ENCODE measurements at regions not wholly inside any gene's neighbourhood (a gene's known extent, or its start where the extent isn't known, plus 50 kb on each side); places are given as distances from the start of the nearest gene placed in this dataset.

DNA sequence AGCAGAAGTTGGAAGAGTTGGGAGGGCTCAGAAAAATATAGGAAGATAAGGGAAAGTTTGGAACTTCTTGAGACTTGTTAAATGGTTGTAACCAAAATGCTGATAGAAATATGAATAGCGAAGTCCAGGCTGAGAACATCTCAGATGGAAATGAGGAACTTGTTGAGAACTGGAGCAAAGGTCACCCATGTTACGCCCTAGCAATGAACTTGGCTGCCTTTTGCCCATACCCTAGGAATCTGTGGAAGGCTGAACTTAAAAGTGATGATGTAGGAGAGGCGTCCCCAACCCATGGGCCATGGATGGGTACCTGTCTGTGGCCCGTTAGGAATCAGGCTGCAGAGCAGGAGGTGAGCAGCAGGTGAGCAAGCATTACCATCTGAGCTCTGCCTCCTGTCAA, 347.8 kb downstream of the ARL4A start:
- no peak for DNase-seq (ENCODE audit: low spot score)

DNA sequence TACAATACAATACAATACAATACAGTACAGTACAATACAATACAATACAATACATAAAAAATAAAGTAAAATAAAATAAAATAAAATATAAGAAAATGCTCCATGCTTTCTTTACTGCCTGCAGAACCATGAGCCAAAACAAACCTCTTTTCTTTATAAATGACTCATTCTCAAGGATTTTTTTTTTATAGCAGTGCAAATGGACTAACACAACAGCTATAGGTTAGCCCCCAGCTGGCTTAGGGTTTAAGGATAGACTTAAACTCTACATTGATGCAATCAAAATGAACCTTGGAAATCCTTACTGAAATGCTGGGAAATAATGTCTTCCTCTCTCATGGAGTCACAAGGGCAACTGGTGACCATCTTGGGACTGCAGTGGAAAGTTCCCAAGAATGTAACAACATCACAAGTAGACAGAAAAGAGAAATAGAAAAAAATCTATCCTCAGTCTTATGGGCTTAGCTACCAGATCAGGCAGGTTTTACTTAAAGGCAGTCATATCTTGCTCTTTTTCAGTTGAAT, 348.9 kb downstream of the ARL4A start:
- DNase-seq (ENCODE audit: low spot score) = no peak

DNA sequence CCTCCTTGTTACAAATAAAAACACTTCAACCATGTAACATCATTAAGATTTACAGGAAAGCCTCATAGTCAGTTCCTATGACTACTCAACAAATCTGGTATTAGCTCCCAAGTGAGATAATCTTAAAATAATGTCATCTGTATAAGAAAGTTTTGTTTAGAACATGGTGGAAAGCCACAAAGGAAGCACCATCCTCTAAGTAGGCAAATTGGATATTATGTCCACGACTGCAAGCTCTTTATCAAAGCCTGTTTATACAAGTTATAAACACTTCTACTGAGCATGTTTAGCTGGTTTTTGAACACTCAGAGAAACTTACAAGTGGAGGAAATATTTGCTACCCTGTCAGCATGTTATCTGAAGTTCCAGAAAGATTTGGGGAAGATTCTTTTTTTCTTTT, 349.8 kb downstream of the ARL4A start:
- DNase-seq (ENCODE audit: low spot score) = no peak

DNA sequence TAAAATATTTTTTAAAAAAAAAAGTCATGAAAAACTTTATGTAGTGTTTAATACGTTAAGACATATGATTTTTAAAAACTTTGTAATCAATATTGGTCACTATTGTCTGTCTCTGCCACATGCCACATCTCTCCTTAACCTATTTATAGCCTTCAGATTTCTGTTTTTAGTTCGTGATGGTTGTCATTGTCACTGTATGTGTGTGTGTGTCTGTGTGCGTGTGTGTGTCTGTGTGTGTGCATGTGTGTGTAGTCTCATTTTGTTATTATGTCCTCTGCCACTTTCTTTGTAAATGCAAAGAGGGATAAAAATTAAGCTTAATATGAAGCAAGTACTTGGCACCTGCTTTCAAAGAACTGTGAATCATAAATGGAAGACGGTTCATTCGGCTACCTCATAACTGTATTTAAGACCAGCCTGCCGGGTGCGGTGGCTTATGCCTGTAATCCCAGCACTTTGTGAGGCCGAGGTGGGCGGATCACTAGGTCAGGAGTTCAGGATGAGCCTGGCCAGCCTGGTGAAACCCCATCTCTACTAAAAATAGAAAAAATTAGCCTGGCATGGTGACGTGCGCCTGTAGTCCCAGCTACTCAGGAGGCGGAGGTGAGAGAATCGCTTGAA, 354.0 kb downstream of the ARL4A start:
- no peak for DNase-seq (ENCODE audit: low spot score)

DNA sequence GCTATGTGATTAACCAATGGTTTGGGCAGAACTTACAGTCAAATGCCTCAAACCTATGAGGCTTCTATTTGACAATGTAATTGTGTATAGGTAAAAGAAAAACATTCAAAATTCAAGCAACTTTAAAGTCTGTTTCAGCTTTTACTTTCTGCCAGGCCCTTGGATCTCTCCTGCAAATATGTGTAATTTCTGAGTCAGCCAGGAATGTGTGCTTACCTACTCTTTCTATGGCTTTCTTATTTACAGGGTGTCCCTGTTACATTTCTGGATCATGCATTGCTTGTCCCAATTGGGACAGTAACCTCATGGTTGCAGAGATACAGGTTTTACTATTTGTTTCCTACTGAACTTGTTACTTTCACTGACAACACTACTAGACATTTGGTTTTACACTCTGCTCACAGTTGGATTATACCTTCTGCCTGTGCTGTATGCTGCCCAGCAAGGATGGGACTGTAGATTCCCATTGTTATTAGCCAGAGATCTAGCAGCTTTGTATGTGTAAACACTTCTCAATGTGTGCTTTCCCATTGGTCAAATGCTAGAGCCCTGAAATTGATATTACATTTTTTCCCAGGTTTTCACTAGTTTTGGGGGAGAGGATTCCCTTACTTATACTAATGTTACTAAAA, 355.3 kb downstream of the ARL4A start:
- no peak for DNase-seq (ENCODE audit: low spot score)

DNA sequence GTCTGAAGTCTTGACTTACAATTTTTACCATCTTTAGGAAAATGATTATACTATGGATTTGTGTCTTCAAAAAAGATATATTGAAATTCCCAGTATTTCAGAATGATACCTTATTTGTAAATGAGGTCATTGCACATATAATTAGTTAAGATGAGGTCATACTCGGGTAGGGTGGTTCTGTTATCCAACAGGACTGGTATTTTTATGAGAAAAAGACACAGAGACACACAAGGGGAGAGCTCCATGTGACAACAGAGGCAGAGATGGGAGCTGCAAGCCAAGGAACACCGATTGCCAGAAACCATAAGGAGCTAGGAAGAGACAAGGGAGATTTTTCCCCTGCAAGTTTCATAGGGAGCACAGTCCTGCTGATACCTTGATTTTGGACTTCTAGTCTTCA, 356.9 kb downstream of the ARL4A start:
- DNase-seq (ENCODE audit: low spot score) = no peak

DNA sequence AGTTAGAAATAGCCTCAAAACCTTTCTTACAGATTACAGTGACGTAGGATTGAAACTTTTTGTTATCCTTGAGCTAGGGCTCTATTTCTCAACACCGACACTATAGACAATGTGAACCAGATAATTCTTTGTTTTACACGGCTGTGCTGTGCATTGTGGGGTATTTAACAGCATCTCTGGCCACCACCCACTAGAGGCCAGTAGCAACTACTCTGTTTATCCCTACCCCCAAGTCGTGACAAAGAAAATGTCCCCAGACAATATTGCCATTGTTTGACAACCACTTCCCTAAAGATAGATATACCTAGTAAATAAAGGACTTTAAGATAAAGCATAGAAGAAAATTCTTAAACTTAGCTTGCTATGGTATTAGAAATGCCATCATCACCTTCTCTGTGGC, 359.6 kb downstream of the ARL4A start:
- DNase-seq (ENCODE audit: low spot score) = no peak

DNA sequence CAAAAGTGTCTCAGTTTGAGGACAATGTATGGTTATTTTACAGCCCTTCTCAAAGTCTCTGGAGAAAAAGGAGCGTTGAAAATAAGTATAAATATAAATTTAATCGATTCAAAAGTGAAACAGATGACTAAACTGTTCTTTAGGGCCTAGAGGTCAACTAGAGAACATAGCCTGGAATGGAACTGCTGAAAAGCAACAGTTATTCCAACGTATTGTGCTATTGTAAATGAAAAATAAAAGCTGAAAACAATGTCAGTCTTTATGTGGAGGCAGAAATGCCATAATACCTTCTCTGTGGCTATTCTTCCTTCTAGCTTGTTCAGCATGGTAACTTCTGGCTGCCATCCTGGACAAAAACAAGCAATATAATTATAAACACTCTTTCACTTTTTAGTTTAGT, 362.5 kb downstream of the ARL4A start:
- DNase-seq (ENCODE audit: low spot score) = no peak

DNA sequence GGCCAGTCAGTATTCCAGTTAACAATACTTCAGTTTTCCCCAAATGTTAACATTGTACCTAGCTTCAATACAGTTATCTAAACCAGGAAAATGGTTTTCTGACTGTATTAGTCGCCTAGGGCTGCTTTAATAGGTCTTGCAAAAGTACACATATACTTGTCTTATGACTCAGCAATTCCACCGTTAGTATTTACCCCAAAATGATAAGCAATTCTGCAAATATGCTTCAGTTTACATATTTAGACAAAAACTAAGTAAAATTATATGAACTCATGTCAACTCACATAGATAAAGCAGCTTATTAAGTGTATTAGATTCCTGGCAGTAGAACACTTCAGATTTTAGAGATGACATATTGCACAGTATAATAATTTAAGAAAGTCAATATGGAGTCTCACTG, 363.3 kb downstream of the ARL4A start:
- DNase-seq (ENCODE audit: low spot score) = no peak

DNA sequence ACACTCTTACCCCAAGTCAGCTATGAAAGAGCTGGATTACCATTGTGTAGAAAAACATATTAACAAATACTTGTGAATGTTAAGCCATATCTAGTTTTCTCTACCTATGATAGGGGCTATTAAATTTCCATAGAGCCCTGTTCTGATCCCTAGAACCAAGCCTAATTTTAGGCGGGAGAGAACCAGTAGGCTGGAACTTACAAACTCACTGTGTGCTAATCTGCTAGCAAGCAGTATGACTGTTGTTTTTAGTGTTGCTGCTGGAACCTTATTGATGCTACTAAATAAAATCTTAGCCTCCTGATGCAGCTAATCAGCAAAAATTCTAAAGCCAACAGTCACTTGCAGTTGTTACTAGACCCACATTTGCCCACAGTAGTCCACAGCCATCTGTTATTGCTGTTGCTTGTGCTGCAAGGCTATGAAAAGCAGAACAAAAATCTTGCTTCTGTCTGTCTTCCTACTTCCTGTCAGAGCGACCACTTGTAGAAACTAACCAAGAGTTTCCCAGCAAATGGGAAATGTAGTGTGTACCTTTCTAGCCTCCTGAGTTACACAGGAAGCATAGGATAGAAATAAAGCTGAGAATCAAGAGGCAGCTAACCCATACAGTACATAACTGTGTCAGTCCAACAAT, 368.4 kb downstream of the ARL4A start:
- DNase-seq (ENCODE audit: low spot score) = no peak

DNA sequence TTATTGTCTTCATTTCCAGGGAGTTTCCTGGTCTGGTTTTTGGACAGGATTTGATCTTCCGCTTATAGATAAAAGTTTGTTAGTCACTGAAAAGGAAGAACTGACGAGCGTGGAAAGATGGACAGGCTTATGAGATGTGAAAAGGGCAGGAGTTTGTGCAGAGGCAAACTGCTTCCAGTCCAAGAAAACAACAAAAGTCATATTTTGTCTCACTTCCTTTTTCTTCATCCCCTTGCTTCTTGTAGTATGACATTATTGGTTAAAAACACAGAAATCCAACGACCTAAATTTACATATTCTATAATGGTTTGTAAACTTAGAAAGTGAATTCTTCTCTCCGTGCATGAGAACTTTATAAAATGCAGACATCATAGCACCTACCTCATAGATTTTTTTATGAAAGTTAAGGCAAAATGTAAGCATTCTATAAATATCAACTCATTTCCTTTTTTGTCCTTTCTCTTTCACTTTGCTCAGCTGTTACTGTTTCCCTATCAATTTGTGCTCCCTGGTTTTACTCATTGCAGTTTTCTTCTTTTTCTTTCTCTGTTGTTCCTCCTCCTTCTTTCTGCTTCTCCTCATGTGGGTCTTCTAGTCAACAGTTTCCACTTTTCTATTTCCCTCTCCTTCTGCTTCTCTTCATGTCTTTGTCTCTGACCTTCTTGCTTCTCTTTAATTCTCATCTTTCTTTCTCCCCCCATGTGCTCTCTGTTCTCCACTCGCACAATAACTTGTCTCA, 370.2 kb downstream of the ARL4A start:
- no peak for DNase-seq (ENCODE audit: low spot score)

DNA sequence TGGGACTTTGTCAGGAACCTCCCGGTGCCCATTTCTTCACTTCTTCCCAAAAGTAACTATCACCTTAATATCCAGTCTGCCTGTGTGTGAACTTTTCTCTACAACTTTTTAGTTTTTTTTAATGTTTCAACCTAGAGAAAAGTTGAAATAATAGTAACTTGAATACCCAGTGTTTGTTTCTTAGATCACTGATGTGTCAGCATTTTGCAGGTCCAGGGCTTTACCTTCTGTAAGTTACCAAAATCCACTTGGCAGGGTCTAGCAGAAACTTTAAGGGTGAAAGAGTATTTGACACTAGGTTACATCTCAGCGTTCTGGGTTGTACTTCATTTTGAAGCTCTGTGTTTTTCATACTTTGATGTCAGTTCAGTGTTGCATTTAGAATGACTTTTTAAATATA, 372.7 kb downstream of the ARL4A start:
- no peak for DNase-seq (ENCODE audit: low spot score)

DNA sequence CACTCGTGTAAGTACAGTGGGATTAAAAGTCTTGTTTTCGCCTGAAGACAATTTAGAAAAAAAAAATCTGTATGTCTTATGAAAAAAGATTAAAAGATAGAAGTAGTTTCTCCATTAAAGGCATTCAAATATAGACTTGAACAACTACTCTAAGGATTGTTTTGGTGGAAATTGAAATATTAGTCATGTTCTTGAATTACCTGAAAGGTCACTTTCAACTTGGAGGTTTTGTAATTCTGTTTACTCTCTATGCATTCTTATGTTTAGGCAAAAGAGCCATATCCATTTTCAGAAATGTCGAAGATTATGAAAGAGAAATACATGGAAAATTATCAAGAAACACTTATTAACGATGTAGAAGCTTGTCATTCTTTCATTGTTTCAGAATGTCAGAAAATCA, 373.7 kb downstream of the ARL4A start:
- DNase-seq (ENCODE audit: low spot score) = no peak

DNA sequence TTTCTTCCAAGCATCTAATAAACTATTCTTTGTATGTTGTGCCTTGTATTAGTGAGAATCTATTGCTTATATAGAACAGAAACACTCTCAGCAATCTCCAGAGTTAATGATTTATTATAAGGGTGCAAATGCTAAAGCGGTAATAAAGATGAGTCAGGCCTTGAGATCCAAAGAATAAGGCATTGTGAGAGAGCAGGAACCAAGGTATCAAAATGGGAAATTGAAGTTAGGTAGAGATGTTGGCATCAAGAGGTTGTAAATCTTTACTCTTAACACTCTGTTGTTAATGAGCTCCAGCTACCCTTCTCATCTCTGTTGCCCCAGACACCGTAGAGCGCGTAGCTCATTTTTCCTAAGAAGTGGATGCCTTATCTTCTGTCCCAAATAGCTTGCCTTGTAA, 375.2 kb downstream of the ARL4A start:
- no peak for DNase-seq (ENCODE audit: low spot score)

DNA sequence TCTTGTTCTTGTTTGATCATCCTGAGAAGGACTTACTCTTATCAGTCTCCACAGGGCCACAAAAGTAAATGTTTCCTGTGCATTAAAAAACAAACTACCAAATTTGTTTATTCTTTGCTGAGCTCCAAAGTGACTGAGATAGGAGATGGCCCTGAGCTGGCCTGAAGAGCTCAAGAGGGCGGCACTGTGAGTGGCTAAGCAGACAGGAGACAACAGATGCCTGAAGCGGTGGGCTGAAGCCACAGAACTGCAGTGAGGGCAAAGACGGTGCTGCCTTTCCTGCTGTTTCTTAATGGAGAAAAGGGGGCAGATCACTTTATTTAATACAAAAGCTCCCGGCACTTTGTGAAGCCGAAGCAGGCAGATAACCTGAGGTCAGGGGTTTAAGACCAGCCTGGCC, 379.6 kb downstream of the ARL4A start:
- DNase-seq (ENCODE audit: low spot score) = no peak

DNA sequence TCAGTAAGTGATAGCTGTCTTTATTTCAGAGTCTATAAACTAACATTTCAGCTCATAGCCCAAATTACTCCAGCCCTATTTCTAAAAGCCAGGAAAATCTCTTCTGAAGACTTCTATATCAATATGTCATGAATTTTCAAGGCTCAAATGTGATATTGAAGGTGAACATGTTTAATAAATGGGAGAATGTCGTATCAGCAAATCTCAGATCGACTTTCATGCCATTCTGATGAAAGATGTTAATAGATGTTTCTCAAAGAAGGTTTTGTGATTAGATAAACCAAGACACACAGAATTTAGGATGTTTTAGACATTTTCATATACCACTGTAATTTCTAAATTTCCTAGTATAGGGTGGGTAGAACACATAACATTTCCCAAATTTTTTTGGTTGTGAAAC, 380.6 kb downstream of the ARL4A start:
- no peak for DNase-seq (ENCODE audit: low spot score)

DNA sequence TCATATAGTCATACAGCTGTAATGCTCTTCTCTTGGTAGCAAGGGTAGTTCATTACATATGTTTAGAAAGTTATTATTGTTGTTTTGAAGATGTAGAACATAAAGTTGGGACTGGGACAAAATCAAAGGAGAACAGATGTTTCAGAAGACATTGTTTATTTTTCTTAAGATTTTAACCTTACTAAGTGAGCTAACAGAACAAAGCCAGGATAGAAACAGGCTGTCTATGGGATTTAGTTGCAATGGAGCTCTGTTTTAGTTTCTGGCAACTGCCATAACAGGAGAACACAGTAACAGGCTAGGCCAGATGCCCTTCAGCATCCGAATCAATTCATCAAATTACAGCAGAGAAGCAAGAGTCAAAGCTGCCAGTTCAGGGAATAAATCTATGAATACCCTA, 382.4 kb downstream of the ARL4A start:
- DNase-seq (ENCODE audit: low spot score) = no peak

DNA sequence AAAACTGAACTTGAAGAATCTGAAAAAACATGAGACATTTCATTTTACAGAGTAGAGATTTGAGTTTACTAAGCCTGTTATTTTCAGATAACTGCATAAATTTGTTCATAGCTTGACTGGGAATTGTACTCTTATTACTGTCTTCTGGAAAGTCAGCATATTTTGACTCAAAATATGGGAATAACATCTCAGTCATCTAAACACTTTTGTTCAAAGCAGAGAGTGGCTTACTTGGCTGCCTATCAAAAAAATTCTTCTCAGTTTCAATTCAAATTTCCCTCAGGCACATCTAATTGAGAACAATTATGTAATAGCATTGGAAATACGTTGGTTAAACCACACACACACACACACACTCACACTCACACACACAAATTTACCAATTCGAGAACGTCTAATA, 384.6 kb downstream of the ARL4A start:
- DNase-seq (ENCODE audit: low spot score) = no peak

DNA sequence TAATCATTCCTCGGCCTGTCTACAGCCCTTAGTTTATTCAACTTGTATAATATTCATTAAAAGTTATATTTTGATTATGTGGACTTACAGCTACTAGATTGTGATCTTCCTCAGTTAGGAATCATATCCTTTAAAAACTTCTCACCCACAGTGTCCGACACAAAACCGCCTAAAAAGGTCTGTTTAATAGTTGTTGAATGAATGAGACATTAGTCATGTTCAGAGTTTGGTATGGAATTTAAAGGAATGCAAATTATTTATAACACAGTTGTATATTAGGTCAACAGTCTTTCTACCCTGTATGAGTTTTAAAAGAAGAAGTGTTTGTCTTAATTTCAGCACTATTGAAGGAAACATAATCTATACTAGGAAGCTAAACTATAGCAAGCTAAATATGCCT, 390.0 kb downstream of the ARL4A start:
- no peak for DNase-seq (ENCODE audit: low spot score)

DNA sequence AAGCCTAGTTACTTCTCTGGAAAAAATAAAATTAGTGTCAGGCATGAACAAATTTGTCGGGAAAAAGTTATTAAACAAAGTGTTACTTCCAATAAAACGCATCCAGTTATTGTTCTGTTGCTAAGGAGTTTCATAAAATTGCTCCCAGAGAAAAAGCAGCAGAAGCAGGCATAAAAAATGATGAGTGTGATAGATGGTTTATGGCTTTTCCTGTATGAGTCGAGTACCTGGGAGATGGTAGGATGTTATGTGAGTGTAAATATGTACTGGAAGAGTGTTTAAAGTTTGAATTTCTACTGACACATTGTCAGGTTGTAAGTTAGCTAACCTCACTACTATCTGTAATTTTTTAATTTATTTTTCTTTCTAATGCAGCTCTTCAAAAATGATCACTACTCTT, 390.7 kb downstream of the ARL4A start:
- DNase-seq (ENCODE audit: low spot score) = no peak

DNA sequence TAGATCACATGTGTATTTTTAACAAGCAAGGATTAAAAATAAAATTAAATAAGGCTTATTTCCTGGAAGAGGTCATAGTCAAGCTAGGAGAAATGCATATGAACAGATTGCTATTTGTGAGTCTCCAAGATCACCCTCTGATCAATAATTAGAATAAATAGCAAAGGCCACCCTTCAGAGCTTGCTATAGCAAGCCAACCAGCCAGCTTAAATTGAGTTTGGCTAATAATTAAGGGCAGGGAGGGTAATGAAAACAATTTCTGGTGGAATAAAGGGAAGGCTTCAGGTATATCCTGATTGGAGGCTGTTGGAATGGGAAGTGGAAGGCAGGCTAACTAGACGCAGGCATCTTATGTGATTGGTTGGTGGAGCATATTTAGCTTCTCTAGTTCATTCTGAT, 403.5 kb downstream of the ARL4A start:
- no peak for DNase-seq (ENCODE audit: low spot score)

DNA sequence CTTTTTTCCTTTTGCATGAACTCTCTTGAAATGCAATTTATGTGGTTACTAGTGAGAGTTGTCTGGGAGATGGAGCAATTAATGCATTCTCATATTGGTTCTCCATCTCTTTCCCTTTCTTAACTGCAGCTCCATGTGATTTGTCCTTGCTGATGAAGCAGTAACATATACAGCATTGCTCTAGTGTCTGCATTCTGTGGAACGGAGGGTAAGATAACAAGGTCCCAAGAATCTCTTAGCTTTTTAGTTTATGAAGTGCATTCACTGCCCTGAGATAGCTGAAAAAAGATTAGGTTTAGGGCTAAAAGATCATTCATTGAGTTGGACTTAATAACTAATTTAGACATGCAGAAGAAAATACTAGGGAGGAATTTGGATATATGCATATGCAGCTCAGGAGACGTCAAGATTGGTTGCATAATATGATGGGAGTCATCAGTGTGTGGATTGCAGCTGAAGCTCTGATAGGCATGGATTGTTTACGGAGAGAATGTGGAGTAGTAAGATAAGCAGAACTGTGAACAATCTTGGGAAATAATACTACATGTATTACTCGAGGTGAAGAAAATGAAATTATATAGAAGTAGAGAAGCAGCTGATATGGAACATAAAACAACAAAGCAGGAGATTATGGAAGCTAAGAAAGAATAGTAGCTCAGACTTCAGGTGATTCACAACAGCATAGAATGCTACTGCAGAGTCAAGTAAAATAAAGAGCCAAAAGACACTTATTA, 404.7 kb downstream of the ARL4A start:
- DNase-seq (ENCODE audit: low spot score) = no peak

DNA sequence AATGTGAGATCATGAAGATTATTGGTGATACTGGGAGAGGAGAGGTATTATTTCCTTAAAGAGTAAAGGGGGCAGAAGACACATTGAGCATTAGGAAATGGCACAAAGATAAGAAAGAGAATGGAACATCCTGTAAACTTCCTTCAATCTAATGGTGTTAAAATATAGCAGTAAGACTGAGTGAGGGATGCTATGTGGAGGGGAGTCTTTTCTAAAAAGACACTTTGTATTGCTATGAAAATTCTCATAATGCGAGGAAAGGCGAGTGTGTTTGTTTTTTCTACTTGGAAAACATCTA, 405.2 kb downstream of the ARL4A start:
- DNase-seq (ENCODE audit: low spot score) = no peak

Data from putamen (tissue), 1 donor.